SK-N-SH treated with all-trans-retinoic acid at 6 μM for 48 hours (cell line): ENCODE measurements at regions not wholly inside any gene's neighbourhood (a gene's known extent, or its start where the extent isn't known, plus 50 kb on each side); places are given as distances from the start of the nearest gene placed in this dataset.

ENCODE experiments used
- ATAC-seq: fragments of 200-7000 bp; cut with Tn5 transposase; 3 replicates; pipeline ENCODE4 v1.9.1; 2020; ENCODE audit warnings: mild to moderate bottlenecking, moderate library complexity
- ARNTL ChIP-seq: fragments of 450-650 bp; formaldehyde crosslinking; IDR thresholded peaks from 2 replicates; pipeline ENCODE4 v1.5.0; 2020; ENCODE audit warnings: low read depth, mild to moderate bottlenecking, moderate library complexity, borderline replicate concordance
- BACH2 ChIP-seq: fragments of 250-450 bp; sonication (Bioruptor Pico); IDR thresholded peaks from 2 replicates; pipeline ENCODE4 v1.9.0; 2021; ENCODE audit warnings: mild to moderate bottlenecking, borderline replicate concordance
- CSDC2 ChIP-seq: fragments of 250-450 bp; sonication (Bioruptor Pico); IDR thresholded peaks from 2 replicates; pipeline ENCODE4 v1.5.0; 2020; ENCODE audit warnings: mild to moderate bottlenecking, moderate library complexity
- ESRRG ChIP-seq: fragments of 250-450 bp; sonication (Bioruptor Pico); IDR thresholded peaks from 2 replicates; pipeline ENCODE4 v1.6.1; 2021; ENCODE audit warnings: mild to moderate bottlenecking
- ISL1 ChIP-seq: fragments of 250-450 bp; sonication (Bioruptor Pico); IDR thresholded peaks from 2 replicates; pipeline ENCODE4 v2.1.2; 2022; ENCODE audit warnings: mild to moderate bottlenecking, moderate library complexity
- OSR1 ChIP-seq: fragments of 250-450 bp; sonication (Bioruptor Pico); IDR thresholded peaks from 2 replicates; pipeline ENCODE4 v1.8.0; 2022; ENCODE audit warnings: moderate library complexity, mild to moderate bottlenecking, inconsistent platforms
- SNAI2 ChIP-seq: fragments of 250-450 bp; sonication (Bioruptor Pico); IDR thresholded peaks from 2 replicates; pipeline ENCODE4 v1.5.0; 2020; ENCODE audit warnings: mild to moderate bottlenecking, moderate library complexity
- TCF4 ChIP-seq: fragments of 250-450 bp; sonication (Bioruptor Pico); IDR thresholded peaks from 2 replicates; pipeline ENCODE4 v1.8.0; 2021; ENCODE audit warnings: mild to moderate bottlenecking, moderate library complexity, borderline replicate concordance
- TOX ChIP-seq: fragments of 250-450 bp; sonication (Bioruptor Pico); IDR thresholded peaks from 2 replicates; pipeline ENCODE4 v1.8.0; 2021; ENCODE audit warnings: mild to moderate bottlenecking, moderate library complexity, borderline replicate concordance
- ZC3H10 ChIP-seq: fragments of 250-450 bp; sonication (Bioruptor Pico); IDR thresholded peaks from 2 replicates; pipeline ENCODE4 v1.5.1; 2021; ENCODE audit warnings: mild to moderate bottlenecking, moderate library complexity
- ZFP3 ChIP-seq: fragments of 250-450 bp; sonication (Bioruptor Pico); IDR thresholded peaks from 2 replicates; pipeline ENCODE4 v1.5.0; 2020; ENCODE audit warnings: mild to moderate bottlenecking, moderate library complexity
- ZFP30 ChIP-seq: fragments of 450-650 bp; formaldehyde crosslinking; IDR thresholded peaks from 2 replicates; pipeline ENCODE4 v1.5.0; 2022; ENCODE audit warnings: mild to moderate bottlenecking, moderate library complexity
- ZNF565 ChIP-seq: fragments of 450-650 bp; formaldehyde crosslinking; conservative IDR thresholded peaks from 2 replicates; pipeline ENCODE4 v1.5.0; 2020; ENCODE audit warnings: low read depth, mild to moderate bottlenecking, moderate library complexity
- ZNF70 ChIP-seq: fragments of 450-650 bp; formaldehyde crosslinking; IDR thresholded peaks from 2 replicates; pipeline ENCODE4 v1.5.0; 2020; ENCODE audit warnings: mild to moderate bottlenecking, moderate library complexity
- ZNF8 ChIP-seq: fragments of 450-650 bp; formaldehyde crosslinking; IDR thresholded peaks from 2 replicates; pipeline ENCODE4 v1.5.0; 2020; ENCODE audit warnings: mild to moderate bottlenecking, moderate library complexity
- TF ChIP-seq, protein P1 (sequence below): fragments of 250-450 bp; sonication (Bioruptor Pico); IDR thresholded peaks from 2 replicates; pipeline ENCODE4 v1.5.1; 2020; ENCODE audit warnings: low read depth, mild to moderate bottlenecking, moderate library complexity
- TF ChIP-seq, protein P2 (sequence below): fragments of 250-450 bp; sonication (Bioruptor Pico); IDR thresholded peaks from 2 replicates; pipeline ENCODE4 v1.5.0; 2020; ENCODE audit warnings: mild to moderate bottlenecking, moderate library complexity
- TF ChIP-seq, protein P3 (sequence below): fragments of 250-450 bp; sonication (Bioruptor Pico); IDR thresholded peaks from 2 replicates; pipeline ENCODE4 v1.5.1; 2021; ENCODE audit warnings: mild to moderate bottlenecking, moderate library complexity
- TF ChIP-seq, protein P4 (sequence below): fragments of 250-450 bp; sonication (Bioruptor Pico); IDR thresholded peaks from 2 replicates; pipeline ENCODE4 v1.8.0; 2020; ENCODE audit warnings: mild to moderate bottlenecking, moderate library complexity, borderline replicate concordance

DNA sequence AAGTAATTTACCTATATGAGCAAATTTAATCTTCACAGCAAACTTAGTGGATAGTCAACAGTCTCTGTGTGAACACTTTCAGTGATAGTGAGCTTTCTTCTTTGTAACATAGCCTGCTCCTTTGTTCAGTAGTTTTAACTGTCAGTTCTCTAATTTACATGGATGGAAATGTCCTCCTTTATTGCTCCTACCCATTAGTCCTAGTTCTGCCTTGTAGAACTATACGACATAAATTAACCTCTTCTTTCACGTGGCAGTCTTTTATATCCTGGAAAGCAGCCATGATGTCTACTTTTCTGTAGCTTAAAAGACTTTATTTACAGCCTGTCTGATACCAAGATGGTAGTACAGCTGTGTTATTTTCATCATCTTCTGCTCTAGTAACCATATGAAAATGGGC is 143.6 kb downstream of the TANC2 start:
- TF ChIP-seq ZFP3 (no peak), ZFP30 (CRISPR knock-in tag) (no peak)
- ATAC-seq = no peak

DNA sequence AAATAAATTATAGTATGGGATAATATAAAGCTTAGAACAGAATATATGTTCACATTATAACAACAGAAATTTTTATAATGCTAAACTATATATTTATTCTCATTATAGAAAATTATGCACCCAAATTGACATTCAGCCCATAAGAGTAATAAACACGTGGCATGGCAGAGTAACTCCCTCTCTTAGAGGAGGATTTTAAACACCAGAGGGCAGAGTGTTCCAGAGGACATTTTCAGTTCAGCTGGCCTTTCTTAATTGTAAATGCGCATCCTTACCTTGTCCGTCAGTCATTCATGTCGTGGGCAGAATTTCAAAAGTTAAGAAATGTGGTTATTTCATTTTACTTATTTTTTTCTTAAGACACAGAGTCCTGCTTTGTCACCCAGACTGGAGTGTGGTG is 147.1 kb downstream of the TANC2 start:
- no peak for TF ChIP-seq OSR1
- TF ChIP-seq, protein P1, sequence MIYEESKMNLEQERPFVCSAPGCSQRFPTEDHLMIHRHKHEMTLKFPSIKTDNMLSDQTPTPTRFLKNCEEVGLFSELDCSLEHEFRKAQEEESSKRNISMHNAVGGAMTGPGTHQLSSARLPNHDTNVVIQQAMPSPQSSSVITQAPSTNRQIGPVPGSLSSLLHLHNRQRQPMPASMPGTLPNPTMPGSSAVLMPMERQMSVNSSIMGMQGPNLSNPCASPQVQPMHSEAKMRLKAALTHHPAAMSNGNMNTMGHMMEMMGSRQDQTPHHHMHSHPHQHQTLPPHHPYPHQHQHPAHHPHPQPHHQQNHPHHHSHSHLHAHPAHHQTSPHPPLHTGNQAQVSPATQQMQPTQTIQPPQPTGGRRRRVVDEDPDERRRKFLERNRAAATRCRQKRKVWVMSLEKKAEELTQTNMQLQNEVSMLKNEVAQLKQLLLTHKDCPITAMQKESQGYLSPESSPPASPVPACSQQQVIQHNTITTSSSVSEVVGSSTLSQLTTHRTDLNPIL (CRISPR knock-in tag) = no peak
- no peak for TF ChIP-seq SNAI2 (CRISPR knock-in tag)
- TF ChIP-seq, protein P2, sequence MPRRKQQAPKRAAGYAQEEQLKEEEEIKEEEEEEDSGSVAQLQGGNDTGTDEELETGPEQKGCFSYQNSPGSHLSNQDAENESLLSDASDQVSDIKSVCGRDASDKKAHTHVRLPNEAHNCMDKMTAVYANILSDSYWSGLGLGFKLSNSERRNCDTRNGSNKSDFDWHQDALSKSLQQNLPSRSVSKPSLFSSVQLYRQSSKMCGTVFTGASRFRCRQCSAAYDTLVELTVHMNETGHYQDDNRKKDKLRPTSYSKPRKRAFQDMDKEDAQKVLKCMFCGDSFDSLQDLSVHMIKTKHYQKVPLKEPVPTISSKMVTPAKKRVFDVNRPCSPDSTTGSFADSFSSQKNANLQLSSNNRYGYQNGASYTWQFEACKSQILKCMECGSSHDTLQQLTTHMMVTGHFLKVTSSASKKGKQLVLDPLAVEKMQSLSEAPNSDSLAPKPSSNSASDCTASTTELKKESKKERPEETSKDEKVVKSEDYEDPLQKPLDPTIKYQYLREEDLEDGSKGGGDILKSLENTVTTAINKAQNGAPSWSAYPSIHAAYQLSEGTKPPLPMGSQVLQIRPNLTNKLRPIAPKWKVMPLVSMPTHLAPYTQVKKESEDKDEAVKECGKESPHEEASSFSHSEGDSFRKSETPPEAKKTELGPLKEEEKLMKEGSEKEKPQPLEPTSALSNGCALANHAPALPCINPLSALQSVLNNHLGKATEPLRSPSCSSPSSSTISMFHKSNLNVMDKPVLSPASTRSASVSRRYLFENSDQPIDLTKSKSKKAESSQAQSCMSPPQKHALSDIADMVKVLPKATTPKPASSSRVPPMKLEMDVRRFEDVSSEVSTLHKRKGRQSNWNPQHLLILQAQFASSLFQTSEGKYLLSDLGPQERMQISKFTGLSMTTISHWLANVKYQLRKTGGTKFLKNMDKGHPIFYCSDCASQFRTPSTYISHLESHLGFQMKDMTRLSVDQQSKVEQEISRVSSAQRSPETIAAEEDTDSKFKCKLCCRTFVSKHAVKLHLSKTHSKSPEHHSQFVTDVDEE = no peak
- TF ChIP-seq, protein P3, sequence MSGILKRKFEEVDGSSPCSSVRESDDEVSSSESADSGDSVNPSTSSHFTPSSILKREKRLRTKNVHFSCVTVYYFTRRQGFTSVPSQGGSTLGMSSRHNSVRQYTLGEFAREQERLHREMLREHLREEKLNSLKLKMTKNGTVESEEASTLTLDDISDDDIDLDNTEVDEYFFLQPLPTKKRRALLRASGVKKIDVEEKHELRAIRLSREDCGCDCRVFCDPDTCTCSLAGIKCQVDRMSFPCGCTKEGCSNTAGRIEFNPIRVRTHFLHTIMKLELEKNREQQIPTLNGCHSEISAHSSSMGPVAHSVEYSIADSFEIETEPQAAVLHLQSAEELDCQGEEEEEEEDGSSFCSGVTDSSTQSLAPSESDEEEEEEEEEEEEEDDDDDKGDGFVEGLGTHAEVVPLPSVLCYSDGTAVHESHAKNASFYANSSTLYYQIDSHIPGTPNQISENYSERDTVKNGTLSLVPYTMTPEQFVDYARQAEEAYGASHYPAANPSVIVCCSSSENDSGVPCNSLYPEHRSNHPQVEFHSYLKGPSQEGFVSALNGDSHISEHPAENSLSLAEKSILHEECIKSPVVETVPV (CRISPR knock-in tag) = no peak
- TF ChIP-seq ESRRG (CRISPR knock-in tag) = no peak
- no peak for TF ChIP-seq ISL1 (CRISPR knock-in tag)
- no peak for TF ChIP-seq ZNF8 (CRISPR knock-in tag)
- no peak for TF ChIP-seq ARNTL (CRISPR knock-in tag)
- no peak for TF ChIP-seq TOX (CRISPR knock-in tag)
- no peak for TF ChIP-seq ZFP3
- TF ChIP-seq ZNF565 = no peak
- TF ChIP-seq, protein P4, sequence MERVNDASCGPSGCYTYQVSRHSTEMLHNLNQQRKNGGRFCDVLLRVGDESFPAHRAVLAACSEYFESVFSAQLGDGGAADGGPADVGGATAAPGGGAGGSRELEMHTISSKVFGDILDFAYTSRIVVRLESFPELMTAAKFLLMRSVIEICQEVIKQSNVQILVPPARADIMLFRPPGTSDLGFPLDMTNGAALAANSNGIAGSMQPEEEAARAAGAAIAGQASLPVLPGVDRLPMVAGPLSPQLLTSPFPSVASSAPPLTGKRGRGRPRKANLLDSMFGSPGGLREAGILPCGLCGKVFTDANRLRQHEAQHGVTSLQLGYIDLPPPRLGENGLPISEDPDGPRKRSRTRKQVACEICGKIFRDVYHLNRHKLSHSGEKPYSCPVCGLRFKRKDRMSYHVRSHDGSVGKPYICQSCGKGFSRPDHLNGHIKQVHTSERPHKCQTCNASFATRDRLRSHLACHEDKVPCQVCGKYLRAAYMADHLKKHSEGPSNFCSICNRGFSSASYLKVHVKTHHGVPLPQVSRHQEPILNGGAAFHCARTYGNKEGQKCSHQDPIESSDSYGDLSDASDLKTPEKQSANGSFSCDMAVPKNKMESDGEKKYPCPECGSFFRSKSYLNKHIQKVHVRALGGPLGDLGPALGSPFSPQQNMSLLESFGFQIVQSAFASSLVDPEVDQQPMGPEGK (CRISPR knock-in tag) = no peak
- no peak for TF ChIP-seq BACH2 (CRISPR knock-in tag)
- TF ChIP-seq ZNF70 (CRISPR knock-in tag) = no peak
- TF ChIP-seq ZFP30 (CRISPR knock-in tag) = no peak
- TF ChIP-seq CSDC2 (CRISPR knock-in tag) = no peak
- TF ChIP-seq, all 23 proteins: peak for 0
- ATAC-seq = no peak

DNA sequence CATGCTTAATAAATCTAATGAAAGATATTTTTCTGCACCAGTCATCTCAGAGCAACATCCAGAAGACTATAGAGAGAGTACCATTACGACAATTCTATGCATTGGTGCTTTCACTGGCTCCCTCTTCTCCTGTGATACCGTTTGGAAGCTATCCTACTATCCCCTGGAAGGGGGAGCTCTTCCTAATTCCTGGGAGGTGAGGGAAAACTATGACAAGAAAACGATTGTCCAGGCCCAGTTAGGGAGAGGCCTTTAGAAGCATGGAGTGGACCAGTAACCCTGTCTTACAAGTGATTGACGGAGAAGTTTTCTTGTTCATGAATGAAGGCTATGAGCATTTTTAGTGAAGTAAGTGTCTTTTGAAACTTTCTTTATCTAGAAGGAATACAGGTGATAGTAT is 150.2 kb downstream of the TANC2 start:
- ATAC-seq = peak; percentile 54
- TF ChIP-seq SNAI2 (CRISPR knock-in tag) = peak; percentile 51; the same call in 1 of the 2 replicates
- TF ChIP-seq ZNF70 (CRISPR knock-in tag) = no peak
- TF ChIP-seq ZC3H10 (CRISPR knock-in tag) = no peak
- no peak for TF ChIP-seq ZNF8 (CRISPR knock-in tag)
- TF ChIP-seq TCF4 (CRISPR knock-in tag) = no peak

DNA sequence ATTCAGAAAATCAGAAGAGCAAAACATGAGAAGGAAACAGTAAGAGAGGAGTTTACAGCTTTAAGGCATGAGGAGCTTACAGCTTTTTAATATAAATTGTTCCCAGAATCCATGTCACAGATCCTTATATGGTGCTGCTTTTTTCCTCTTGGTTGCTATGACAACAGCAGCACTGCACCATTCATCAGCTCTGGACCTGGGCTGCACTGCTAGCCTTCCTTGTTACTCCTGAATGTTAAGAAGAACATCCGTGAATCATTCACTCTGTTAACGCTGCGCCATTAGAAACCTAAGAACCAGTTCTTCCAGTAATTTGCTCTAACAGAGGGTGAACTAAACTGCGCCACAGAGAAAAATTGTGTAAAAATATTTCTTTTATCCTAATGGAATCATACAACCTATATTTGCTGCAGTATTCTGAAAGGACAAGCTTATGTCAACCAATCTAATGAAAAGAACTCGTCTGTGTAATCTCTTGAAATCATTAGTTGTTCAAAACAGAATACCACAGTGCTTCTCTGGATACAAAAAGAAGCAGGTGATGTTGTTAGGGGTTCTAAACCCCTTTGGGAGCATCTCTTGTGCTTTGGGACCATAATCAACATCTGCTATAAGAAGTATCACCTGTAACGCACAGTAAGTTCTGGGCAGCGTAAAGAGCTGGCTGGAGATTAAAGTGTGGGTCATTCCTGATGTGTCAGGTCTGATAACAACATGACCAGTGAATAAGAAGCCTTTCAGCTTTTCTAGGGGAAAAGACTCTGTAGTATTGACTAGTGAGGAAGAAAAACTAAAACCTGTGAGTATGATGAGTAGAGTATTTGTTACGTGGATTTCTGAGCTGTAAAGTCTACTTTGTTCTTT is 151.2 kb downstream of the TANC2 start:
- TF ChIP-seq, protein P1 (CRISPR knock-in tag) = no peak
- TF ChIP-seq ISL1 (CRISPR knock-in tag) = no peak
- peak; percentile 40; the same call in 1 of the 2 replicates for TF ChIP-seq TCF4 (CRISPR knock-in tag)
- TF ChIP-seq, protein P3 (CRISPR knock-in tag) = 0 out of 2 replicates have a peak, but pooled peaks have one; percentile 28
- TF ChIP-seq ZNF8 (CRISPR knock-in tag) = no peak
- ATAC-seq = peak; percentile 96
